ENCODE measurements at regions not wholly inside any gene's neighbourhood (a gene's known extent, or its start where the extent isn't known, plus 50 kb on each side); places are given as distances from the start of the nearest gene placed in this dataset.

GRCh38 chr3:145269106-145269505 lies 891.9 kb downstream of the PLOD2 start:
- ChIA-PET POLR2A (no interaction called here), CTCF (interaction anchor here (1.6 to 2.0 kb wide), 2 partner anchors 8 to 20 kb away, joined by 4 to 5 read pairs; no protein-coding TSS in a partner anchor)
- DNase-seq (ENCODE audit: extremely low spot score), result no peak
- no peak for TF ChIP-seq CTCF (IDR thresholded peaks at IDR 0.05; ENCODE audit: control extremely low read depth, extremely low read depth, low read depth, missing control alignments)

GRCh38 chr3:145272684-145273083 lies 888.3 kb downstream of the PLOD2 start:
- ChIA-PET POLR2A (no interaction called here), CTCF (no interaction called here)
- no peak for TF ChIP-seq CTCF (IDR thresholded peaks at IDR 0.05; ENCODE audit: control extremely low read depth, extremely low read depth, low read depth, missing control alignments)
- no peak for DNase-seq (ENCODE audit: extremely low spot score)

GRCh38 chr3:145282505-145282904 lies 878.5 kb downstream of the PLOD2 start:
- CTCF ChIA-PET, result interaction anchor here (1.3 kb wide), 1 partner anchor 17 kb away, joined by 3 read pairs; no protein-coding TSS in a partner anchor
- no peak for TF ChIP-seq CTCF (IDR thresholded peaks at IDR 0.05; ENCODE audit: control extremely low read depth, extremely low read depth, low read depth, missing control alignments)
- POLR2A ChIA-PET, result no interaction called here
- no peak for DNase-seq (ENCODE audit: extremely low spot score)

DNA sequence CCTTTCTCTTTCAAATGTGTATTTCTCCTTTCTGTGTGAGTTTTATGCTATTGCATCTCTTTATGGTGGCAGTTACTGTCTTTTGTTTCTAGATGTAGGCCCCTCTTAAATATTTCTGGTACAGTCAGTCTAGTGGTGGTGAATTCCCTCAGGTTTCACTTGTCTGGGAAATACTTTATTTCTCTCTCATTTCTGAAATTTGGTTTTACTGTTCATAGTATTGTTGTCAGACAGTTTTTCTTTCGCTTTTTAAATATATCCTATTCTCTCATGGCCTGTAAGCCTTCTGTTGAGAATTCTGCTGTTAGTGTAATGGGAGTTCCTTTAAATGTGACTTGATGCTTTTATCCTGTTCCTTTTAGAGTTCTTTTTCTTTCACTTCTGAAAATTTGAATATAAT lies 874.0 kb downstream of the PLOD2 start:
- DNase-seq (ENCODE audit: extremely low spot score), result no peak
- POLR2A ChIA-PET, result no interaction called here
- no peak for TF ChIP-seq CTCF (IDR thresholded peaks at IDR 0.05; ENCODE audit: control extremely low read depth, extremely low read depth, low read depth, missing control alignments)
- CTCF ChIA-PET, result no interaction called here

- CTCF ChIA-PET, result interaction anchor here (1.9 to 2.7 kb wide), 2 partner anchors 9 to 14 kb away, joined by 6 to 13 read pairs; no protein-coding TSS in a partner anchor
- POLR2A ChIA-PET, result no interaction called here
- DNase-seq (ENCODE audit: extremely low spot score), result no peak
- TF ChIP-seq CTCF (IDR thresholded peaks at IDR 0.05; ENCODE audit: control extremely low read depth, extremely low read depth, low read depth, missing control alignments), result no peak
These were observed 871.0 kb downstream of the PLOD2 start for GRCh38 chr3:145290010-145290409.

DNA sequence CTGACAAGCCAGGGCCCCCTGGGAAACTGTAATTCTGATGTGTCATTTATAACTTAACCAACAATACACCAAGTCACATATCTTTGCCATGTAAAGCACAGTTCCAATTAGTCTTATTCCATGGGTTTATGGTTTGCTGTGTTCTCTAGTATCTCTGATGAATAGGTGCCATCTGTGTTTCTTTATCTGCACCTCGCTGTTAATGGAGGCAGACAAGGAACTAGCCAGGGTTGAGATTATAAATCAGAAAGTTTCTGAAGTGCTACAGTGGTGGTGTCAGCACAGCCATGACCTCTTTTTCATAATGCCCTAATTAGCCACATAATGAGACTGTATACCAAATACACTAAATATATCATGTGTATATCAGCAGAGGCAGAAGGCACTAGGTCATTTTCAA lies 866.4 kb downstream of the PLOD2 start:
- ChIA-PET CTCF (no interaction called here), POLR2A (no interaction called here)
- DNase-seq (ENCODE audit: extremely low spot score), result no peak
- no peak for TF ChIP-seq CTCF (IDR thresholded peaks at IDR 0.05; ENCODE audit: control extremely low read depth, extremely low read depth, low read depth, missing control alignments)

DNA sequence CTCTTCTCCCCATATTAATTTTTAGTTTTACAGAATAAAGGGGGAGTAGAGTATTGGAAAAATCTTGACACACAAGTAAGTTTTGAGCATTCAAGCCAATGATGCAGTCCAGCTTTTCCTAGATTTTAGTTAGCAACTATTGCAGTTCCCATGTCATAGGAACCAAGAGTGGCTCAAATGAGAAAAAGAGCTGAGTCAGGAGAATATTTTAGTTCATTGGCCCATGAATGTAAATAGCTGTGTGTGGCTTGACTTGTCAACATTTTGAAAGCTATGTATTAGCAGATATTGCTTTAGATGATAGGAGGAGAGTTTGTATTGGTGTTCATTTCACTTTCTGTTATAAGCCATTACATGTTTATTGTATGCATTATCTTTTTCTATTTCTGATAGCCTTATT lies 853.7 kb downstream of the PLOD2 start:
- CTCF ChIA-PET, result no interaction called here
- DNase-seq (ENCODE audit: extremely low spot score), result no peak
- TF ChIP-seq CTCF (IDR thresholded peaks at IDR 0.05; ENCODE audit: control extremely low read depth, extremely low read depth, low read depth, missing control alignments), result no peak
- POLR2A ChIA-PET, result no interaction called here

All from GM10248 (cell line).